Loucy (cell line): ENCODE measurements at regions not wholly inside any gene's neighbourhood (a gene's known extent, or its start where the extent isn't known, plus 50 kb on each side); places are given as distances from the start of the nearest gene placed in this dataset.

Source experiments
- H2AFZ ChIP-seq: fragments of 200-600 bp; sonication (generic); 2 replicates; pipeline ENCODE4 v1.6.0; 2016; ENCODE audit warnings: antibody characterized with exemption, mild to moderate bottlenecking, low read length, moderate library complexity
- H3F3A ChIP-seq: fragments of 200-600 bp; 2 replicates; pipeline ENCODE4 v1.6.0; 2016; ENCODE audit warnings: antibody characterized with exemption, low read depth, mild to moderate bottlenecking
- H3K27me3 ChIP-seq: fragments of 200-600 bp; sonication (generic); 2 replicates; pipeline ENCODE4 v1.6.1; 2014; ENCODE audit warnings: low read length, mild to moderate bottlenecking; ENCODE audit not compliant: insufficient read depth, poor library complexity, severe bottlenecking
- H3K36me3 ChIP-seq: fragments of 200-600 bp; sonication (generic); 2 replicates; pipeline ENCODE4 v1.6.1; 2016; ENCODE audit warnings: low read length; ENCODE audit not compliant: insufficient read depth
- H3K4me1 ChIP-seq: fragments of 200-600 bp; sonication (generic); 2 replicates; pipeline ENCODE4 v1.5.1; 2014; ENCODE audit warnings: low read length, mild to moderate bottlenecking; ENCODE audit not compliant: insufficient read depth, poor library complexity, severe bottlenecking
- H3K4me2 ChIP-seq: fragments of 200-600 bp; sonication (generic); 2 replicates; pipeline ENCODE4 v1.6.0; 2014; ENCODE audit warnings: antibody characterized with exemption, low read length, low read depth, mild to moderate bottlenecking; ENCODE audit not compliant: poor library complexity, severe bottlenecking
- H3K4me3 ChIP-seq: fragments of 200-600 bp; sonication (generic); 2 replicates; pipeline ENCODE4 v1.5.1; 2014; ENCODE audit warnings: low read length, mild to moderate bottlenecking, mixed read lengths; ENCODE audit not compliant: poor library complexity, severe bottlenecking
- H3K79me2 ChIP-seq: fragments of 200-600 bp; sonication (generic); 2 replicates; pipeline ENCODE4 v1.6.1; 2014; ENCODE audit warnings: low read length; ENCODE audit not compliant: insufficient read depth
- H3K9ac ChIP-seq: fragments of 200-600 bp; sonication (generic); 2 replicates; pipeline ENCODE4 v1.6.0; 2014; ENCODE audit warnings: mild to moderate bottlenecking, low read depth, low read length, moderate library complexity; ENCODE audit not compliant: poor library complexity, severe bottlenecking
- H3K9me2 ChIP-seq: fragments of 200-600 bp; sonication (generic); replicated peaks from 2 replicates; pipeline ENCODE4 v1.6.1; 2016; ENCODE audit warnings: low read depth, low read length, mixed read lengths
- H3K9me3 ChIP-seq: fragments of 200-600 bp; sonication (generic); 2 replicates; pipeline ENCODE4 v1.6.1; 2014; ENCODE audit warnings: mild to moderate bottlenecking, antibody characterized with exemption, low read length, low read depth; ENCODE audit not compliant: insufficient read depth
- H4K20me1 ChIP-seq: fragments of 200-600 bp; sonication (generic); 2 replicates; pipeline ENCODE4 v1.6.0; 2014; ENCODE audit warnings: antibody characterized with exemption, low read length, mild to moderate bottlenecking; ENCODE audit not compliant: insufficient read depth, poor library complexity, severe bottlenecking
- EZH2phosphoT487 ChIP-seq: fragments of 200-600 bp; IDR thresholded peaks from 2 replicates; pipeline ENCODE4 v1.6.1; 2018; ENCODE audit warnings: antibody characterized with exemption, mild to moderate bottlenecking, moderate library complexity, borderline replicate concordance
- TF ChIP-seq, protein P1 (sequence below): fragments of 200-600 bp; sonication (generic); conservative IDR thresholded peaks from 2 replicates; pipeline ENCODE4 v1.5.1; 2014; ENCODE audit warnings: mild to moderate bottlenecking, antibody characterized with exemption, low read length

DNA sequence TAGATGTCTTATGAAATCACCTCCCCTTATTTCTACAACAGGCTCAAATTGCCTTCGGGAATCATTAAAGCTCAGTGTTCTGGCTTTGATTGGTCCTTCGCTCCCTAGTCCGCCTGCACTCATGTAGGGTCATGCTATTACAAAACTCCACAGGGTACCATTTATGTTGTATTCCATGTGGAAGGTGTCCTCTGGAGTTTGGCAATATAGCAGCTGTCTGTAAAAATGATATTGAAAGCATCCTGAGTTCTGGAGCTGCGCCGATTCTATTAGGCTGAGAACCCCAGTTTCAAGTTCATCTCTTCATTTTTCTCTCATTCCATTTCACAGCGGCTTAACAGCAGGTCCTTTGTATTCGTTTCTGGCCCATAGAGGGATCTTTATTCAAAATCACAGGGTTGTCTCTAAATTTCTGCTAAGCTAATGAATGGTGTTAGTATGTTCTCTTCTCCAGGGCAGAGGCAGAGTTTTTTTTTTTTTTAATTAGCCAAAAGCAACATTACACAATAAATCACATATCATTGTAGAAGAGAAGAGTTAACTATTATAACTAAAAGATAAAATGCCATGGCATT lies 71.9 kb upstream of the TEKT1 start:
- Histone ChIP-seq H3F3A (no peaks in the 10 kb centered on the region), H3K9me2 (no peaks in the 10 kb centered on the region), H4K20me1 (no peaks in the 10 kb centered on the region), H3K36me3 (no peaks in the 10 kb centered on the region), H3K4me3 (no peak overlapping the region), H3K79me2 (no peaks in the 10 kb centered on the region), H3K27me3 (no peaks in the 10 kb centered on the region), H3K4me1 (peaks cover 7% of the 10 kb centered on the region), H3K4me2 (no peak overlapping the region), H3K9me3 (no peaks in the 10 kb centered on the region), H2AFZ (no peak overlapping the region), H3K9ac (no peak overlapping the region)
- TF ChIP-seq, protein P1, sequence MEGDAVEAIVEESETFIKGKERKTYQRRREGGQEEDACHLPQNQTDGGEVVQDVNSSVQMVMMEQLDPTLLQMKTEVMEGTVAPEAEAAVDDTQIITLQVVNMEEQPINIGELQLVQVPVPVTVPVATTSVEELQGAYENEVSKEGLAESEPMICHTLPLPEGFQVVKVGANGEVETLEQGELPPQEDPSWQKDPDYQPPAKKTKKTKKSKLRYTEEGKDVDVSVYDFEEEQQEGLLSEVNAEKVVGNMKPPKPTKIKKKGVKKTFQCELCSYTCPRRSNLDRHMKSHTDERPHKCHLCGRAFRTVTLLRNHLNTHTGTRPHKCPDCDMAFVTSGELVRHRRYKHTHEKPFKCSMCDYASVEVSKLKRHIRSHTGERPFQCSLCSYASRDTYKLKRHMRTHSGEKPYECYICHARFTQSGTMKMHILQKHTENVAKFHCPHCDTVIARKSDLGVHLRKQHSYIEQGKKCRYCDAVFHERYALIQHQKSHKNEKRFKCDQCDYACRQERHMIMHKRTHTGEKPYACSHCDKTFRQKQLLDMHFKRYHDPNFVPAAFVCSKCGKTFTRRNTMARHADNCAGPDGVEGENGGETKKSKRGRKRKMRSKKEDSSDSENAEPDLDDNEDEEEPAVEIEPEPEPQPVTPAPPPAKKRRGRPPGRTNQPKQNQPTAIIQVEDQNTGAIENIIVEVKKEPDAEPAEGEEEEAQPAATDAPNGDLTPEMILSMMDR, result no peak
- TF ChIP-seq EZH2phosphoT487, result no peak

GRCh38 chr17:6908807-6909206 lies 77.3 kb upstream of the TEKT1 start:
- H3F3A ChIP-seq, result no peaks in the 10 kb centered on the region
- no peaks in the 10 kb centered on the region for H3K27me3 ChIP-seq
- H3K4me1 ChIP-seq, result no peaks in the 10 kb centered on the region
- TF ChIP-seq EZH2phosphoT487, result no peak
- TF ChIP-seq, protein P1, result no peak
- H3K4me2 ChIP-seq, result no peak overlapping the region
- no peak overlapping the region for H3K4me3 ChIP-seq
- no peaks in the 10 kb centered on the region for H4K20me1 ChIP-seq
- H3K9me2 ChIP-seq, result no peaks in the 10 kb centered on the region
- H3K9ac ChIP-seq, result no peak overlapping the region
- H3K79me2 ChIP-seq, result no peaks in the 10 kb centered on the region
- H3K36me3 ChIP-seq, result no peaks in the 10 kb centered on the region
- H3K9me3 ChIP-seq, result no peaks in the 10 kb centered on the region
- H2AFZ ChIP-seq, result no peak overlapping the region

GRCh38 chr17:6910987-6911603 lies 79.6 kb upstream of the TEKT1 start:
- Histone ChIP-seq H3K4me3 (no peak overlapping the region), H4K20me1 (no peaks in the 10 kb centered on the region), H3K79me2 (no peaks in the 10 kb centered on the region), H3K4me1 (no peaks in the 10 kb centered on the region), H2AFZ (0 out of 2 replicates have a peak overlapping the region, but pooled peaks have one; percentile 58), H3K27me3 (no peaks in the 10 kb centered on the region), H3F3A (no peaks in the 10 kb centered on the region), H3K4me2 (no peak overlapping the region), H3K36me3 (no peaks in the 10 kb centered on the region), H3K9ac (no peak overlapping the region), H3K9me3 (no peaks in the 10 kb centered on the region), H3K9me2 (no peaks in the 10 kb centered on the region)
- no peak for TF ChIP-seq EZH2phosphoT487
- TF ChIP-seq, protein P1, result peak; percentile 91
